HepG2 (cell line): ENCODE measurements at regions not wholly inside any gene's neighbourhood (a gene's known extent, or its start where the extent isn't known, plus 50 kb on each side); places are given as distances from the start of the nearest gene placed in this dataset.

ENCODE experiments used
- ATAC-seq: fragments of 200-7000 bp; cut with Tn5 transposase; 3 replicates; pipeline ENCODE4 v1.9.1; 2020; ENCODE audit warnings: mild to moderate bottlenecking, moderate library complexity
- BruUV-seq: library from RNA; stranded (reverse); fragments of 400-500 nt; replicated peaks from 2 replicates; lab custom pipeline; 2021; lab: Mats Ljungman, UMichigan
- CTCF ChIA-PET: fragments of 300-600 bp; formaldehyde crosslinking; extraction: SDS; loops from one replicate; lab custom pipeline; 2021; ENCODE audit warnings: low total read pairs, inconsistent platforms, low intra/inter-chr PET ratio; lab: Yijun Ruan, JAX
- POLR2A ChIA-PET: fragments of 350-600 bp; sonication (Branson Sonifier 250); formaldehyde crosslinking; loops from one replicate; lab custom pipeline; 2020; ENCODE audit warnings: antibody characterized with exemption, inconsistent platforms; lab: Yijun Ruan, JAX
- DNase-seq: peaks from one replicate; pipeline ENCODE4 v3.0.0-alpha.2; 2015; ENCODE audit warnings: low spot score
- FAIRE-seq: peaks from 3 replicates; lab custom pipeline; 2011; peaks lifted over from hg19 to GRCh38; lab: Jason Lieb, UNC
- H2AFZ ChIP-seq: one replicate; pipeline ENCODE4 v1.6.1; 2011; ENCODE audit warnings: low read length, inconsistent platforms
- H3K27ac ChIP-seq: fragments of 300-600 bp; 3 replicates; pipeline ENCODE4 v1.8.0; 2011; ENCODE audit warnings: mixed run types, mild to moderate bottlenecking, mixed read lengths, low read length, inconsistent platforms; ENCODE audit not compliant: insufficient read depth; ENCODE audit errors: extremely low read length
- H3K27me3 ChIP-seq, 2 experiments: fragments of 200-600 bp in 1 of 2; 2 replicates in 1 of 2; 3 replicates in 1 of 2; pipeline versions ENCODE4 v1.6.0 to v1.8.0; 2011; ENCODE audit warnings: low read length in 2 of 2, mild to moderate bottlenecking in 2 of 2, moderate library complexity in 2 of 2, inconsistent platforms in 1 of 2; ENCODE audit not compliant: insufficient read depth in 2 of 2, control insufficient read depth in 1 of 2
- H3K36me3 ChIP-seq, 2 experiments: fragments of 200-600 bp in 1 of 2; replicated peaks in 1 of 2; 2 replicates in 1 of 2; 3 replicates in 1 of 2; pipeline versions ENCODE4 v1.5.1 to v1.8.0; 2011; ENCODE audit warnings: low read length in 2 of 2, inconsistent platforms in 1 of 2; ENCODE audit not compliant: insufficient read depth in 2 of 2, control insufficient read depth in 1 of 2
- H3K4me1 ChIP-seq: 2 replicates; pipeline ENCODE4 v1.5.1; 2012; ENCODE audit warnings: low read length, inconsistent platforms; ENCODE audit not compliant: insufficient read depth
- H3K4me2 ChIP-seq: 2 replicates; pipeline ENCODE4 v1.6.0; 2011; ENCODE audit warnings: low read depth, low read length, inconsistent platforms
- H3K4me3 ChIP-seq, 3 experiments: fragments of 200-600 bp in 1 of 3; sonication (generic), shearing (Covaris generic) in 1 of 3; replicated peaks in 1 of 3; 2 replicates each; pipeline ENCODE4 v1.5.1; 2011 to 2016; ENCODE audit warnings: low read length in 3 of 3, inconsistent platforms in 2 of 3, low read depth in 2 of 3, mild to moderate bottlenecking in 2 of 3, control low read depth in 1 of 3, mixed read lengths in 1 of 3; ENCODE audit not compliant: insufficient read depth in 1 of 3
- H3K79me2 ChIP-seq: one replicate; pipeline ENCODE4 v1.6.1; 2011; ENCODE audit warnings: low read length, inconsistent platforms; ENCODE audit not compliant: insufficient read depth
- H3K9ac ChIP-seq: 2 replicates; pipeline ENCODE4 v1.6.0; 2011; ENCODE audit warnings: mild to moderate bottlenecking, low read depth, low read length, inconsistent platforms; ENCODE audit not compliant: insufficient read depth
- H3K9me3 ChIP-seq: 2 replicates; pipeline ENCODE4 v1.5.1; 2012; ENCODE audit warnings: mild to moderate bottlenecking, low read length
- H4K20me1 ChIP-seq: 2 replicates; pipeline ENCODE4 v1.6.0; 2011; ENCODE audit warnings: inconsistent platforms, mild to moderate bottlenecking, low read length, moderate library complexity; ENCODE audit not compliant: insufficient read depth
- ATF7 ChIP-seq, 2 experiments: fragments of 450-650 bp in 1 of 2; sonication (generic) in 1 of 2; formaldehyde crosslinking in 1 of 2; IDR thresholded peaks; 2 replicates each; pipeline versions ENCODE4 v1.4.0 to v1.6.1; 2016 to 2020; ENCODE audit warnings: antibody characterized with exemption in 1 of 2, mild to moderate bottlenecking in 1 of 2, missing genetic modification reagents in 1 of 2
- BRCA1 ChIP-seq: sonication (generic); formaldehyde crosslinking; IDR thresholded peaks from 2 replicates; pipeline ENCODE4 v1.4.0; 2020; ENCODE audit warnings: missing genetic modification reagents
- CBFB ChIP-seq: sonication (generic); formaldehyde crosslinking; IDR thresholded peaks from 2 replicates; pipeline ENCODE4 v1.4.0; 2020; ENCODE audit warnings: missing genetic modification reagents
- JARID2 ChIP-seq: sonication (generic); formaldehyde crosslinking; IDR thresholded peaks from 2 replicates; pipeline ENCODE4 v1.8.1; 2023; ENCODE audit warnings: missing genetic modification reagents, inconsistent platforms; ENCODE audit not compliant: insufficient replicate concordance
- NFE2L2 ChIP-seq: fragments of 150-350 bp; IDR thresholded peaks from 2 replicates; pipeline ENCODE4 v1.6.1; 2014; ENCODE audit warnings: low read length
- NFKB2 ChIP-seq: sonication (generic); formaldehyde crosslinking; IDR thresholded peaks from 2 replicates; pipeline ENCODE4 v1.4.0; 2020; ENCODE audit warnings: missing genetic modification reagents, borderline replicate concordance
- RNF2 ChIP-seq: fragments of 450-650 bp; conservative IDR thresholded peaks from 2 replicates; pipeline ENCODE4 v1.6.1; 2016; ENCODE audit warnings: low read depth
- SMAD9 ChIP-seq: sonication (generic); formaldehyde crosslinking; IDR thresholded peaks from 2 replicates; pipeline ENCODE4 v1.5.1; 2020; ENCODE audit warnings: mild to moderate bottlenecking, missing genetic modification reagents
- SOX6 ChIP-seq, 2 experiments: fragments of 450-650 bp in 1 of 2; sonication (generic) in 1 of 2; formaldehyde crosslinking in 1 of 2; IDR thresholded peaks; 2 replicates each; pipeline versions ENCODE4 v1.4.0 to v1.6.1; 2017 to 2020; ENCODE audit warnings: antibody characterized with exemption in 1 of 2, mild to moderate bottlenecking in 1 of 2, missing genetic modification reagents in 1 of 2
- TCF7L2 ChIP-seq: IDR thresholded peaks from 2 replicates; pipeline ENCODE4 v1.6.1; 2011; ENCODE audit warnings: mild to moderate bottlenecking, low read depth, low read length, moderate library complexity
- TGIF2 ChIP-seq: IDR thresholded peaks from 2 replicates; pipeline ENCODE4 v1.6.1; 2016; ENCODE audit warnings: control low read depth, missing compliant biosample characterization
- ZBTB21 ChIP-seq: sonication (generic); formaldehyde crosslinking; IDR thresholded peaks from 2 replicates; pipeline ENCODE4 v1.4.0; 2020; ENCODE audit warnings: missing genetic modification reagents
- ZNF251 ChIP-seq: sonication (generic); formaldehyde crosslinking; IDR thresholded peaks from 2 replicates; pipeline ENCODE4 v1.9.0; 2021; ENCODE audit warnings: mild to moderate bottlenecking, missing genetic modification reagents
- ZNF496 ChIP-seq: sonication (generic); formaldehyde crosslinking; IDR thresholded peaks from 2 replicates; pipeline ENCODE4 v1.8.1; 2023; ENCODE audit warnings: mild to moderate bottlenecking, moderate library complexity, missing genetic modification reagents; ENCODE audit not compliant: insufficient replicate concordance
- ZNF781 ChIP-seq: sonication (generic); formaldehyde crosslinking; IDR thresholded peaks from 2 replicates; pipeline ENCODE4 v1.5.1; 2020; ENCODE audit warnings: borderline replicate concordance, mild to moderate bottlenecking, missing genetic modification reagents; ENCODE audit errors: not compliant biosample characterization
- ZZZ3 ChIP-seq: sonication (generic); formaldehyde crosslinking; IDR thresholded peaks from 2 replicates; pipeline ENCODE4 v1.4.0; 2020; ENCODE audit warnings: missing genetic modification reagents, mild to moderate bottlenecking, borderline replicate concordance
- WGBS: methylation state at CpG from one replicate; pipeline ENCODE4 v1.1.6; 2017; ENCODE audit warnings: low lambda C conversion rate; 5-methylcytosine and 5-hydroxymethylcytosine counted together
- in situ Hi-C: cut with HindIII; loops from 2 replicates; pipeline ENCODE4 v1.10.0; 2017; ENCODE audit warnings: low pct_unique_long_range_greater_than_20kb; ENCODE audit not compliant: extremely low pct_ligation_motif_present
- intact Hi-C: fragments of 100-400 bp; cut with micrococcal nuclease; formaldehyde crosslinking; loops from one replicate; pipeline ENCODE4 v1.10.0; 2022; ENCODE audit not compliant: unreplicated experiment
- TF ChIP-seq, protein P1 (sequence below): sonication (generic); formaldehyde crosslinking; IDR thresholded peaks from 2 replicates; pipeline ENCODE4 v1.8.1; 2022; ENCODE audit warnings: mild to moderate bottlenecking, missing genetic modification reagents

DNA sequence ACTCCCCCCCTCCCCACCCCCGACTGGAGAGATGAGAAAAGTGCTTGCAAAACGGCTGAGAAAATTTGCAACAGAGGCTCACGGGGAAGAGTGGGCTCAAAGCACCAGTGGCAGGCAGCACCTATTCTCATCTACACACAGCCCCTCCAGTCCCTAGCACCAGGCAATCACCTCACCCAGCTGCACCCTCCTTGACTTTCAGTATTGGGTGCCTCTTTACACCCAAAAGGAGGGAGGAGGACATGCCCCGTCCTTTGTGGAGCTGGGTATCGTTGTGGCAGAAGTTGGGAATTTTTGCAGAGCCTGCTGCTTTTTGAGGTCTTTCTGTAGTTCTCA is 182.8 kb upstream of the TOPAZ1 start:
- Histone ChIP-seq H2AFZ (no peak overlapping the region), H3K27me3 (peaks cover 3 to 60% of the 10 kb centered on the region in 2 experiments; a peak in 3 of 5 replicates), H3K27ac (no peak overlapping the region), H3K4me3 (no peak overlapping the region), H3K9me3 (no peaks in the 10 kb centered on the region), H3K36me3 (no peaks in the 10 kb centered on the region), H3K9ac (no peak overlapping the region), H3K4me1 (no peaks in the 10 kb centered on the region), H3K79me2 (no peaks in the 10 kb centered on the region), H3K4me2 (no peak overlapping the region), H4K20me1 (no peaks in the 10 kb centered on the region)
- in situ Hi-C loops (no loop called here), intact Hi-C loops (no loop called here)
- ChIA-PET POLR2A (no interaction called here), CTCF (no interaction called here)
- DNase-seq (no peak), ATAC-seq (no peak), FAIRE-seq (no peak)
- WGBS = 0% methylated on average over 4 of the region's 5 CpGs
- TF ChIP-seq SMAD9 (no peak), ZNF251 (CRISPR knock-in tag) (no peak), TCF7L2 (no peak), SOX6 (IDR thresholded peaks at IDR 0.05) (no peak), SOX6 (CRISPR knock-in tag; IDR thresholded peaks at IDR 0.05) (no peak), RNF2 (no peak), TGIF2 (CRISPR knock-in tag) (no peak), NFE2L2 (no peak)
- BruUV-seq = no TSS peak

DNA sequence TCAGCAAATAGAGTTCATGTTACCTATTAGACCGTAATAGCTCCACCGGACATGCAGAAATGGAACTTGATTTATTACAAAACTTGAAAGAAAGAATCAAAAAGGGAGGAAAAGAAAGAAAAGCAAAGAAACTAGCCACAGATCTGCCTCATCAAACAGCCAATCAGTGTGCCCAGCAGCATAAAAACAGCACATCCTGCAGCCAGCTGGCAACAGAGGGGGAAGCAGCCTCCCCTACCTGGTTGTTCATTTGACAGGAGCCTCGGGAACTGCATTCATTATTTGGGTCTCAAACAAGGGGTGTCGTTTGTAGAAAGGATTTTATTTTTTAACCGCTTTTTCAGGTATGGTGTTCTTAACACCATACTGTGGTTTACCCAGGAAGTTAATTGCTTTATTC is 181.5 kb upstream of the TOPAZ1 start:
- Histone ChIP-seq H3K4me2 (no peak overlapping the region), H3K9me3 (no peaks in the 10 kb centered on the region), H2AFZ (no peak overlapping the region)
- in situ Hi-C loops = no loop called here
- TF ChIP-seq ZBTB21 (CRISPR knock-in tag) = no peak
- TF ChIP-seq JARID2 (CRISPR knock-in tag) = no peak
- no peak for TF ChIP-seq CBFB
- TF ChIP-seq ZNF496 (CRISPR knock-in tag) = no peak
- no peak for TF ChIP-seq ATF7 (IDR thresholded peaks at IDR 0.05)
- no peak for TF ChIP-seq ATF7 (CRISPR knock-in tag; IDR thresholded peaks at IDR 0.05)
- no peak for TF ChIP-seq BRCA1 (CRISPR knock-in tag)
- no peak for TF ChIP-seq ZNF781 (CRISPR knock-in tag)
- TF ChIP-seq, protein P1, sequence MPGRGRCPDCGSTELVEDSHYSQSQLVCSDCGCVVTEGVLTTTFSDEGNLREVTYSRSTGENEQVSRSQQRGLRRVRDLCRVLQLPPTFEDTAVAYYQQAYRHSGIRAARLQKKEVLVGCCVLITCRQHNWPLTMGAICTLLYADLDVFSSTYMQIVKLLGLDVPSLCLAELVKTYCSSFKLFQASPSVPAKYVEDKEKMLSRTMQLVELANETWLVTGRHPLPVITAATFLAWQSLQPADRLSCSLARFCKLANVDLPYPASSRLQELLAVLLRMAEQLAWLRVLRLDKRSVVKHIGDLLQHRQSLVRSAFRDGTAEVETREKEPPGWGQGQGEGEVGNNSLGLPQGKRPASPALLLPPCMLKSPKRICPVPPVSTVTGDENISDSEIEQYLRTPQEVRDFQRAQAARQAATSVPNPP = no peak
- TF ChIP-seq ZZZ3 (CRISPR knock-in tag) = no peak
- TF ChIP-seq NFKB2 (CRISPR knock-in tag) = no peak
- TF ChIP-seq, all 625 proteins: peak for 0
- H3K9ac ChIP-seq = no peak overlapping the region
- peaks cover 3 to 59% of the 10 kb centered on the region in 2 experiments; a peak in 3 of 5 replicates for H3K27me3 ChIP-seq
- ChIA-PET CTCF (no interaction called here), POLR2A (no interaction called here)
- WGBS = 37% methylated on average over 4 of the region's 5 CpGs
- BruUV-seq = no TSS peak
- no peaks in the 10 kb centered on the region for H3K4me1 ChIP-seq
- H3K36me3 ChIP-seq = no peaks in the 10 kb centered on the region
- DNase-seq (no peak), FAIRE-seq (no peak), ATAC-seq (no peak)
- intact Hi-C loops = no loop called here
- H3K79me2 ChIP-seq = no peaks in the 10 kb centered on the region
- no peak overlapping the region for H3K27ac ChIP-seq
- H4K20me1 ChIP-seq = no peaks in the 10 kb centered on the region
- H3K4me3 ChIP-seq = no peak overlapping the region
